Progenitor cell of endocrine pancreas (in vitro differentiated cells): ENCODE measurements at regions not wholly inside any gene's neighbourhood (a gene's known extent, or its start where the extent isn't known, plus 50 kb on each side); places are given as distances from the start of the nearest gene placed in this dataset.

Experiments used
- DNase-seq: peaks from one replicate; pipeline ENCODE4 v3.0.0; 2021; ENCODE audit warnings: low spot score; ENCODE audit not compliant: unreplicated experiment
- H3K27ac Mint-ChIP-seq: 2 replicates; pipeline ENCODE4 v1.8.0; 2021; ENCODE audit warnings: mild to moderate bottlenecking, moderate library complexity, mixed read lengths
- H3K27me3 Mint-ChIP-seq: 2 replicates; pipeline ENCODE4 v1.8.0; 2021; ENCODE audit warnings: mixed read lengths
- H3K36me3 Mint-ChIP-seq: 2 replicates; pipeline ENCODE4 v1.8.0; 2022; ENCODE audit warnings: mixed read lengths; ENCODE audit not compliant: insufficient read depth
- H3K4me1 Mint-ChIP-seq: 2 replicates; pipeline ENCODE4 v1.8.0; 2021; ENCODE audit warnings: low read depth, mixed read lengths
- H3K4me3 Mint-ChIP-seq: 2 replicates; pipeline ENCODE4 v1.8.0; 2021; ENCODE audit warnings: low read depth, mild to moderate bottlenecking, moderate library complexity, mixed read lengths
- H3K9me3 Mint-ChIP-seq: 2 replicates; pipeline ENCODE4 v1.8.0; 2021; ENCODE audit warnings: low read depth, mixed read lengths
- TF ChIP-seq, protein P1 (sequence below): fragments of 200-600 bp; sonication (generic); IDR thresholded peaks from one replicate; pipeline ENCODE4 v1.5.0; 2021; ENCODE audit warnings: antibody characterized with exemption, mild to moderate bottlenecking; ENCODE audit not compliant: unreplicated experiment

DNA sequence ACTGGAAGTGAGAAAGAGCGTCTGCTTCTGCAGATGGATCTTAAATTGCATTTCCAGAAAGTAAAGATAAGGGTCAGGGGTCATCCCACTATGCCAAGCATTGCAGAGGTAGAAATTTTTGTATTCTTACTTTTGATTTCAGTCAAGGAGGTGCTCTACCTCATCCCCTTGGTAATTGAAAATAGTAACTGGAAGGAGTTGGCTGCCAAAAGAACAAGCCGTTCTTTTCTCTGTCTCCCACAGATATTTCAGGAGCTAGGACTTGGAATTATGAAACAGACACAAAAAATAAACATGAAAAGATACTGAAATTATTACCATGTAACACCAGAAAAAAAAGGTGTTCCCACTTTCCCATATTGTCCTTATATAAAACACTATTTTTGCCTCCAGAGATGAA lies 309.9 kb upstream of the UMPS start:
- Mint-ChIP-seq H3K27ac (no peak overlapping the region), H3K9me3 (no peaks in the 10 kb centered on the region), H3K36me3 (peaks cover 20% of the 10 kb centered on the region), H3K4me3 (no peak overlapping the region), H3K27me3 (no peaks in the 10 kb centered on the region), H3K4me1 (peaks cover 14% of the 10 kb centered on the region)
- DNase-seq: no peak
- TF ChIP-seq, protein P1, sequence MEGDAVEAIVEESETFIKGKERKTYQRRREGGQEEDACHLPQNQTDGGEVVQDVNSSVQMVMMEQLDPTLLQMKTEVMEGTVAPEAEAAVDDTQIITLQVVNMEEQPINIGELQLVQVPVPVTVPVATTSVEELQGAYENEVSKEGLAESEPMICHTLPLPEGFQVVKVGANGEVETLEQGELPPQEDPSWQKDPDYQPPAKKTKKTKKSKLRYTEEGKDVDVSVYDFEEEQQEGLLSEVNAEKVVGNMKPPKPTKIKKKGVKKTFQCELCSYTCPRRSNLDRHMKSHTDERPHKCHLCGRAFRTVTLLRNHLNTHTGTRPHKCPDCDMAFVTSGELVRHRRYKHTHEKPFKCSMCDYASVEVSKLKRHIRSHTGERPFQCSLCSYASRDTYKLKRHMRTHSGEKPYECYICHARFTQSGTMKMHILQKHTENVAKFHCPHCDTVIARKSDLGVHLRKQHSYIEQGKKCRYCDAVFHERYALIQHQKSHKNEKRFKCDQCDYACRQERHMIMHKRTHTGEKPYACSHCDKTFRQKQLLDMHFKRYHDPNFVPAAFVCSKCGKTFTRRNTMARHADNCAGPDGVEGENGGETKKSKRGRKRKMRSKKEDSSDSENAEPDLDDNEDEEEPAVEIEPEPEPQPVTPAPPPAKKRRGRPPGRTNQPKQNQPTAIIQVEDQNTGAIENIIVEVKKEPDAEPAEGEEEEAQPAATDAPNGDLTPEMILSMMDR: no peak

DNA sequence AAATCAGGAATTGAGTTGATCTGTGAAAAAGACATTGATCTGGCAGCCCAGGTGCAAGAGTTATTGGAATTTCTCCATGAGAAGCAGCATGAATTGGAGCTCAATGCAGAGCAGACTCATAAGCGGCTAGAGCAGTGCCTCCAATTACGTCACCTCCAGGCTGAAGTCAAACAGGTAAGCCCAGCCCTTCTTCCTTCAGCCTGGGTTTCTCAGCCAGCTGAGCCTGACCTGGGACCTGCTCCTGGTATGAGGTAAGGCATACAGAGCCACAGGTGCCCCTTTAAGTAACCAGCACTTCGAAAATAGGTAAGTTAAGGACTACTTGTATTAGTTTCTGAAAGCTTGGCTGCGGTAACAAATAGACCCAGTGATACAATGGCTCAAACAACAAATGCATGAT lies 307.4 kb upstream of the UMPS start:
- no peak for DNase-seq
- H3K9me3 Mint-ChIP-seq: no peaks in the 10 kb centered on the region
- TF ChIP-seq, protein P1: no peak
- no peak overlapping the region for H3K4me3 Mint-ChIP-seq
- peaks cover 13% of the 10 kb centered on the region for H3K36me3 Mint-ChIP-seq
- no peak overlapping the region for H3K27ac Mint-ChIP-seq
- H3K4me1 Mint-ChIP-seq: peaks cover 14% of the 10 kb centered on the region
- no peaks in the 10 kb centered on the region for H3K27me3 Mint-ChIP-seq

DNA sequence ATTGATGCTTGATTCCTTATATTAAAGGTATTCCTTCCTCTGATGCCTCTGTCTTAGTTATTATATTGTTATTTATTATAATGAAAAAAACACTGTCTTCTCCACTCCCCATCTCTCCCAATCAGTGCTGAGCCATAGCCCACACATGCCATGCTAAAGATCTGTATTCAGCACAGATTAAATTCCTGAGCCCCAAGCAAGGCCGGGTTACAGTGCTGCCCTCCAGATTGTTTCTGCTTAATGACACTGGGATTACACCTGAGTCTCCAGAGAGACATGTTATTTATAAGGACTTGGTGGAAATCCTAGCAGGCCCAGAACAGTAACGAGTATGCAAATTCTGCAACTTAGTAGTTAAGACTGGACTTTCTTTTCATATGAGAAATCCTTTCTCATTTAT lies 305.9 kb upstream of the UMPS start:
- peaks cover 12% of the 10 kb centered on the region for H3K36me3 Mint-ChIP-seq
- no peak for DNase-seq
- peaks cover 7% of the 10 kb centered on the region for H3K4me1 Mint-ChIP-seq
- H3K27me3 Mint-ChIP-seq: no peaks in the 10 kb centered on the region
- no peak overlapping the region for H3K4me3 Mint-ChIP-seq
- H3K27ac Mint-ChIP-seq: no peak overlapping the region
- H3K9me3 Mint-ChIP-seq: no peaks in the 10 kb centered on the region
- TF ChIP-seq, protein P1: no peak

DNA sequence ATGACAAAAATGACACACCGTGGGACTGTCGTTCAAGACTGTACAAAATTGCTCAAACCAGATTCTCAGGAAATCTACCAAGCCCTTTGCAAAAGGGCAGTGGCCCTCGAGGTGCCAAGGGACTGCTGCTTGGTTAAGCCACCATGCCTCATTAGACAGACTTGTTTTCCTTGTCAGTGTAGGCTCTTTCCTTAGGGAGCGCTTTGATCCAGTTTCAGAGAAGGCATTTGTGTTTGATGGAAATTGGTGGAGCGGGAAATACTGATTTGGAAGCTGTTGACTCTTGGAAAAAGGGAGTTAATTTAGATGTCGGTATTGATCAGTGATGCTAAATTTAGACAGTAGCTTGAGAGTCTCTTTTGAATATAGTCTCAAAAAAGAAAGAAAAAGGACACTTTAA lies 304.3 kb upstream of the UMPS start:
- H3K27me3 Mint-ChIP-seq: no peaks in the 10 kb centered on the region

DNA sequence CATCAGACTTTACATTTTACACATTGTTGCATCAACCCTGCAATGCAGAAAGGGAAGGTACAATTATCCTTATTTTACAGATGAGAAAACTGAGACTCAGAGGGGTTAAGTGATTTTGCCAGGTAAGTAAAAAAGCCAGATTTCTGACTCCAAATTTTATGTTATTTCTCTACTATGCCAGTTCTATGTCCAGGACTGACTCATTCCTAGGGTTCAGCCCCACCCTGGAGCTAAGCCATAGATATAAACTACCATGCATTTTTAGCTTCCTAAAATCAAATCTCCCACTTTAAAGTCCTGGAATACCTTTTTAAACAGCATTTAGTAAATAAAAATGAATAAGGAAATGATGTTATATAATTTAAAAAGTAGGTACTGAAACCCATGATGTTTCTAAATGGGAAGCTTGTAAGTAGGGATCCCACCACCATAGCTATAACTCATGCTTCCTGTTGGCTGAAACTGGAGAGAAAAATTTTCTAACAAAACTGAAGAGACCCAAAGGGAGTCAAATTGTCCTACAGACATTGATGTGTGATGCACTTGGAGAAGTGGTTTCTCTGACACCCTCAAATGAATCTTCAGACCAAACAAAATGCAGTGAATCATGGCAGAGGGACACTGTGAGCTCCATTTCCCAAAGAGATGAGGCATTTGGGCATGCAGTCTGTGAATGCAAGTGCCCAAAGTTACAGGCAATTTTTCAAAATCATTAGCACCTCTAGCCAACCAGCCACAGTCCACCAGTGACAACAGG lies 301.7 kb upstream of the UMPS start:
- Mint-ChIP-seq H3K27ac (no peak overlapping the region), H3K4me3 (no peak overlapping the region), H3K4me1 (no peaks in the 10 kb centered on the region), H3K36me3 (peaks cover 3% of the 10 kb centered on the region), H3K27me3 (no peaks in the 10 kb centered on the region), H3K9me3 (no peaks in the 10 kb centered on the region)
- DNase-seq: no peak
- TF ChIP-seq, protein P1: no peak

More for the DNA sequence above, 304.3 kb upstream of the UMPS start:
- peaks cover 2% of the 10 kb centered on the region for H3K4me1 Mint-ChIP-seq
- no peak overlapping the region for H3K4me3 Mint-ChIP-seq
- peaks cover 6% of the 10 kb centered on the region for H3K36me3 Mint-ChIP-seq
- no peaks in the 10 kb centered on the region for H3K9me3 Mint-ChIP-seq
- H3K27ac Mint-ChIP-seq: no peak overlapping the region
- no peak for DNase-seq
- TF ChIP-seq, protein P1: no peak
